Parathyroid adenoma (tissue), 2 donors: ENCODE measurements at regions not wholly inside any gene's neighbourhood (a gene's known extent, or its start where the extent isn't known, plus 50 kb on each side); places are given as distances from the start of the nearest gene placed in this dataset.

Experiments
- H2AFZ ChIP-seq: fragments of 300-600 bp; sonication (generic); one replicate; pipeline ENCODE4 v1.7.0; 2017; ENCODE audit warnings: antibody characterized with exemption, mild to moderate bottlenecking
- H3K27ac ChIP-seq: fragments of 300-600 bp; sonication (generic); one replicate; pipeline ENCODE4 v1.7.0; 2017
- H3K27me3 ChIP-seq: fragments of 300-600 bp; sonication (generic); one replicate; pipeline ENCODE4 v1.7.0; 2017; ENCODE audit warnings: low read length; ENCODE audit not compliant: control insufficient read depth, insufficient read depth
- H3K36me3 ChIP-seq: fragments of 300-600 bp; sonication (generic); one replicate; pipeline ENCODE4 v1.7.0; 2017; ENCODE audit warnings: low read length; ENCODE audit not compliant: control insufficient read depth, insufficient read depth
- H3K4me1 ChIP-seq: fragments of 300-600 bp; sonication (generic); one replicate; pipeline ENCODE4 v1.7.0; 2017; ENCODE audit warnings: control low read depth
- H3K4me2 ChIP-seq: fragments of 300-600 bp; sonication (generic); one replicate; pipeline ENCODE4 v1.7.0; 2017; ENCODE audit warnings: low read length
- H3K4me3 ChIP-seq: fragments of 300-600 bp; sonication (generic); one replicate; pipeline ENCODE4 v1.7.0; 2017; ENCODE audit warnings: low read depth, low read length
- H3K79me2 ChIP-seq: fragments of 300-600 bp; sonication (generic); one replicate; pipeline ENCODE4 v1.7.0; 2017; ENCODE audit warnings: control low read depth
- H3K9ac ChIP-seq: fragments of 300-600 bp; sonication (generic); one replicate; pipeline ENCODE4 v1.7.0; 2017; ENCODE audit warnings: mild to moderate bottlenecking
- H3K9me3 ChIP-seq: fragments of 300-600 bp; sonication (generic); one replicate; pipeline ENCODE4 v1.7.0; 2017; ENCODE audit warnings: low read length; ENCODE audit not compliant: control insufficient read depth
- CTCF ChIP-seq: fragments of 300-600 bp; sonication (generic); IDR thresholded peaks from one replicate; pipeline ENCODE4 v1.7.0; 2017; ENCODE audit warnings: antibody characterized with exemption, mild to moderate bottlenecking
- donor health status: primary hyperparathyroidism.

DNA sequence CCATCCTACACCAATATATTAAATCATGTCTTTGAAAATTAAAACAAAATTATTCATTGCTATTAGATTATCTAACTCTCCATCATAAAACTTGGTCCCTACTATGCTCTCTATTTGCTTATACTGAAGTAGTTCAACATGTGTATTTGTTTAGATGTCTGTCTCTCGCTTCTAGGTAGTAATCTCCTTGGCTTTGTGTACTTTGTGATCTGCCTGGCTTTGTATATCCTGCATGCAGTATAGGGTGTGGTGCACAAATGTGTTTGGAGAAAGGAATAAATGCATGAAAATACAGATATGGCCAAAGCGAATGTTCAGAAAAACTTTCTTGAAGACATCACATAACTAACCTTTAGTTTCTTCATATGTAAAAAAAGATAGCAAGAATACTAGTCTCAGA lies 246.6 kb upstream of the LRFN5 start:
- no peaks in the 10 kb centered on the region for H3K9me3 ChIP-seq
- H2AFZ ChIP-seq, result no peak overlapping the region
- no peak overlapping the region for H3K4me3 ChIP-seq
- H3K4me1 ChIP-seq, result no peaks in the 10 kb centered on the region
- H3K36me3 ChIP-seq, result no peaks in the 10 kb centered on the region
- no peaks in the 10 kb centered on the region for H3K27me3 ChIP-seq
- H3K79me2 ChIP-seq, result no peaks in the 10 kb centered on the region
- H3K9ac ChIP-seq, result no peak overlapping the region
- no peak for TF ChIP-seq CTCF
- no peak overlapping the region for H3K27ac ChIP-seq
- H3K4me2 ChIP-seq, result no peak overlapping the region

GRCh38 chr14:41355866-41356265 lies 250.8 kb upstream of the LRFN5 start:
- H2AFZ ChIP-seq, result no peak overlapping the region

DNA sequence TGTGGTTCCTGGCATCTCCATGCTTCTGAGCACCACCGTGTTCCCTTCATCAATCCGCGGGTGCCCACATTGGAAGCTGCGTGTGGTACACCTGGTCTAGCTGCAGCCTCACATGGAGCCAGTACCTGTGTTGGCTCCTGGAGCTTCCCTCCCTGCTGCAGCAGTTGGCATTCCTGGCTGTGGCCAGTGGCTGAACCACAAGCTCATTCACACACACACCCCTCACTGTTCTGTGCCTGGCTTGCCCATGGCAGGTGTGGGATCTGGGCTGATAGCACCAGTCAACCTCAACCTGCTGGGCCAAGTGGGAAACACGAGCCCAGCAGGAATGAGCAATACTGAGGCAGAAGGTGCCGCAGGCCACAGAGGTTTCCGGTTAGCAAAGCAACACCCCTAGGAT lies 256.2 kb upstream of the LRFN5 start:
- Histone ChIP-seq H3K27ac (no peak overlapping the region), H3K4me2 (no peak overlapping the region), H2AFZ (no peak overlapping the region), H3K4me1 (no peaks in the 10 kb centered on the region), H3K27me3 (no peaks in the 10 kb centered on the region), H3K4me3 (no peak overlapping the region), H3K79me2 (no peaks in the 10 kb centered on the region), H3K9ac (no peak overlapping the region), H3K9me3 (no peaks in the 10 kb centered on the region), H3K36me3 (no peaks in the 10 kb centered on the region)
- TF ChIP-seq CTCF, result no peak

More at GRCh38 chr14:41355866-41356265, 250.8 kb upstream of the LRFN5 start:
- no peaks in the 10 kb centered on the region for H3K79me2 ChIP-seq
- no peaks in the 10 kb centered on the region for H3K27me3 ChIP-seq
- H3K4me3 ChIP-seq, result no peak overlapping the region
- no peaks in the 10 kb centered on the region for H3K36me3 ChIP-seq
- H3K9ac ChIP-seq, result no peak overlapping the region
- no peak for TF ChIP-seq CTCF
- H3K4me1 ChIP-seq, result no peaks in the 10 kb centered on the region
- H3K4me2 ChIP-seq, result no peak overlapping the region
- H3K27ac ChIP-seq, result no peak overlapping the region
- no peaks in the 10 kb centered on the region for H3K9me3 ChIP-seq

GRCh38 chr14:41349289-41349910 lies 257.3 kb upstream of the LRFN5 start:
- Histone ChIP-seq H3K27ac (no peak overlapping the region), H3K9me3 (no peaks in the 10 kb centered on the region), H3K79me2 (no peaks in the 10 kb centered on the region), H3K4me2 (no peak overlapping the region), H3K27me3 (no peaks in the 10 kb centered on the region), H3K4me3 (no peak overlapping the region), H3K4me1 (no peaks in the 10 kb centered on the region), H2AFZ (no peak overlapping the region), H3K36me3 (no peaks in the 10 kb centered on the region), H3K9ac (no peak overlapping the region)
- TF ChIP-seq CTCF, result no peak

GRCh38 chr14:41343857-41344256 lies 262.8 kb upstream of the LRFN5 start:
- H3K27ac ChIP-seq, result no peak overlapping the region
- H3K79me2 ChIP-seq, result no peaks in the 10 kb centered on the region
- no peaks in the 10 kb centered on the region for H3K9me3 ChIP-seq
- no peak for TF ChIP-seq CTCF
- no peak overlapping the region for H3K4me2 ChIP-seq
- H3K4me1 ChIP-seq, result no peaks in the 10 kb centered on the region
- H3K27me3 ChIP-seq, result no peaks in the 10 kb centered on the region
- H3K36me3 ChIP-seq, result no peaks in the 10 kb centered on the region
- H3K4me3 ChIP-seq, result no peak overlapping the region
- H2AFZ ChIP-seq, result no peak overlapping the region
- H3K9ac ChIP-seq, result no peak overlapping the region
